GM19397 (cell line): ENCODE measurements at regions not wholly inside any gene's neighbourhood (a gene's known extent, or its start where the extent isn't known, plus 50 kb on each side); places are given as distances from the start of the nearest gene placed in this dataset.

ENCODE experiments used
- ATAC-seq: cut with Tn5 transposase; IDR thresholded peaks from one replicate; pipeline ENCODE4 v1.9.1; 2021; ENCODE audit warnings: mild to moderate bottlenecking, moderate library complexity; ENCODE audit not compliant: unreplicated experiment

GRCh38 chr13:91178099-91178498, 169.4 kb upstream of the MIR17HG start:
- no peak for ATAC-seq

GRCh38 chr13:91181892-91182291, 165.6 kb upstream of the MIR17HG start:
- no peak for ATAC-seq

GRCh38 chr13:91184244-91184926, 163.1 kb upstream of the MIR17HG start:
- ATAC-seq: no peak

- no peak for ATAC-seq
Observed at GRCh38 chr13:91185294-91185863, 162.1 kb upstream of the MIR17HG start.

GRCh38 chr13:91187522-91187921, 160.0 kb upstream of the MIR17HG start:
- no peak for ATAC-seq

GRCh38 chr13:91189506-91189905, 158.0 kb upstream of the MIR17HG start:
- ATAC-seq: no peak

GRCh38 chr13:91193358-91193757, 154.1 kb upstream of the MIR17HG start:
- ATAC-seq: no peak

GRCh38 chr13:91195789-91196188, 151.7 kb upstream of the MIR17HG start:
- ATAC-seq: no peak

- ATAC-seq: no peak
Observed at GRCh38 chr13:91196958-91197357, 150.5 kb upstream of the MIR17HG start.

GRCh38 chr13:91199866-91200265, 147.6 kb upstream of the MIR17HG start:
- no peak for ATAC-seq

GRCh38 chr13:91200486-91200885, 147.0 kb upstream of the MIR17HG start:
- ATAC-seq: no peak

- ATAC-seq: no peak
Observed at GRCh38 chr13:91203430-91203829, 144.1 kb upstream of the MIR17HG start.

- ATAC-seq: no peak
Observed at GRCh38 chr13:91207261-91207660, 140.2 kb upstream of the MIR17HG start.

- ATAC-seq: no peak
Observed at GRCh38 chr13:91211510-91211909, 136.0 kb upstream of the MIR17HG start.

- ATAC-seq: no peak
Observed at GRCh38 chr13:91212231-91212630, 135.3 kb upstream of the MIR17HG start.

- ATAC-seq: no peak
Observed at GRCh38 chr13:91214031-91214430, 133.5 kb upstream of the MIR17HG start.

GRCh38 chr13:91216928-91217700, 130.4 kb upstream of the MIR17HG start:
- no peak for ATAC-seq

GRCh38 chr13:91219201-91219600, 128.3 kb upstream of the MIR17HG start:
- ATAC-seq: no peak

GRCh38 chr13:91220872-91221271, 126.6 kb upstream of the MIR17HG start:
- ATAC-seq: no peak

GRCh38 chr13:91228108-91228507, 119.4 kb upstream of the MIR17HG start:
- no peak for ATAC-seq

GRCh38 chr13:91228940-91229339, 118.5 kb upstream of the MIR17HG start:
- no peak for ATAC-seq

GRCh38 chr13:91232716-91233115, 114.8 kb upstream of the MIR17HG start:
- ATAC-seq: no peak
